HEK293T (cell line): ENCODE measurements at regions not wholly inside any gene's neighbourhood (a gene's known extent, or its start where the extent isn't known, plus 50 kb on each side); places are given as distances from the start of the nearest gene placed in this dataset.

ENCODE experiments used
- ARNT ChIP-seq: fragments of 450-650 bp; IDR thresholded peaks from 2 replicates; pipeline ENCODE4 v1.6.1; 2017; ENCODE audit warnings: mild to moderate bottlenecking
- BHLHE40 ChIP-seq: fragments of 450-650 bp; IDR thresholded peaks from 2 replicates; pipeline ENCODE4 v1.6.1; 2016; ENCODE audit warnings: mild to moderate bottlenecking, moderate library complexity, borderline replicate concordance
- ELF4 ChIP-seq: fragments of 450-650 bp; IDR thresholded peaks from 2 replicates; pipeline ENCODE4 v1.6.1; 2017; ENCODE audit warnings: antibody characterized with exemption
- FOXA1 ChIP-seq: fragments of 450-650 bp; IDR thresholded peaks from 2 replicates; pipeline ENCODE4 v1.6.1; 2016; ENCODE audit warnings: mild to moderate bottlenecking
- FOXK2 ChIP-seq: fragments of 450-650 bp; IDR thresholded peaks from 2 replicates; pipeline ENCODE4 v1.6.1; 2016; ENCODE audit warnings: mild to moderate bottlenecking
- FOXM1 ChIP-seq: fragments of 450-650 bp; IDR thresholded peaks from 2 replicates; pipeline ENCODE4 v1.6.1; 2017; ENCODE audit warnings: mild to moderate bottlenecking, borderline replicate concordance
- HDGF ChIP-seq: fragments of 450-650 bp; IDR thresholded peaks from 2 replicates; pipeline ENCODE4 v1.6.1; 2017; ENCODE audit warnings: antibody characterized with exemption, borderline replicate concordance
- L3MBTL2 ChIP-seq: fragments of 450-650 bp; conservative IDR thresholded peaks from 2 replicates; pipeline ENCODE4 v1.6.1; 2016; ENCODE audit warnings: mild to moderate bottlenecking
- LEF1 ChIP-seq: fragments of 450-650 bp; IDR thresholded peaks from 2 replicates; pipeline ENCODE4 v1.6.1; 2017; ENCODE audit warnings: mild to moderate bottlenecking, borderline replicate concordance
- NFRKB ChIP-seq: fragments of 450-650 bp; IDR thresholded peaks from 2 replicates; pipeline ENCODE4 v1.6.1; 2016; ENCODE audit warnings: mild to moderate bottlenecking, moderate library complexity
- SP1 ChIP-seq: fragments of 450-650 bp; IDR thresholded peaks from 2 replicates; pipeline ENCODE4 v1.6.1; 2017
- SUZ12 ChIP-seq: fragments of 450-650 bp; IDR thresholded peaks from 2 replicates; pipeline ENCODE4 v1.6.1; 2016; ENCODE audit warnings: mild to moderate bottlenecking
- ZNF384 ChIP-seq: fragments of 450-650 bp; IDR thresholded peaks from 2 replicates; pipeline ENCODE4 v1.6.1; 2016

- no peak for TF ChIP-seq ZNF384
- no peak for TF ChIP-seq LEF1
- TF ChIP-seq SP1 = no peak
- no peak for TF ChIP-seq L3MBTL2
- TF ChIP-seq SUZ12 = no peak
- TF ChIP-seq BHLHE40 = no peak
- TF ChIP-seq HDGF = no peak
- TF ChIP-seq FOXK2 = no peak
- TF ChIP-seq FOXA1 = no peak
- TF ChIP-seq FOXM1 = no peak
- TF ChIP-seq NFRKB = no peak
- TF ChIP-seq ARNT = no peak
- no peak for TF ChIP-seq ELF4
Observed at GRCh38 chr13:105436943-105437342, 1098.5 kb downstream of the EFNB2 start.
